ENCODE measurements at regions not wholly inside any gene's neighbourhood (a gene's known extent, or its start where the extent isn't known, plus 50 kb on each side); places are given as distances from the start of the nearest gene placed in this dataset.
"Not testable (repeated sequence)": the region's sequence is repeated elsewhere in the genome, so short reads cannot be mapped to it uniquely, and the experiment has no call there.

DNA sequence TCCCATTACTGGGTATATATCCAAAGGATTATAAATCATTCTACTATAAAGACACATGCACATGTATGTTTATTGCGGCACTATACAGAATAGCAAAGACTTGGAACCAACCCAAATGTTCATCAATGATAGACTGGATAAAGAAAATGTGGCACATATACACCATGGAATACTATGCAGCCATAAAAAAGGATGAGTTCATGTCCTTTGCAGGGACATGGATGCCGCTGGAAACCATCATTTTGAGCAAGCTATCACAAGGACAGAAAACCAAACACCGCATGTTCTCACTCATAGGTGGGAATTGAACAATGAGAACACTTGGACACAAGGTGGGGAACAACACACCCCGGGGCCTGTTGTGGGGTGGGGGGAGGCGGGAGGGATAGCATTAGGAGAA, 57.0 kb upstream of the NEUROD1 start:
- H3K36me3 Mint-ChIP-seq (ENCODE audit: low read depth); H3K4me3 Mint-ChIP-seq; ATAC-seq (ENCODE audit: low read depth); H3K9me3 Mint-ChIP-seq; H3K4me1 Mint-ChIP-seq; intact Hi-C loops (cut with micrococcal nuclease); CTCF ChIA-PET; H3K27ac Mint-ChIP-seq; DNase-seq; POLR2A ChIA-PET: not testable (repeated sequence)
- peaks cover 25% of the 10 kb centered on the region for H3K27me3 Mint-ChIP-seq

DNA sequence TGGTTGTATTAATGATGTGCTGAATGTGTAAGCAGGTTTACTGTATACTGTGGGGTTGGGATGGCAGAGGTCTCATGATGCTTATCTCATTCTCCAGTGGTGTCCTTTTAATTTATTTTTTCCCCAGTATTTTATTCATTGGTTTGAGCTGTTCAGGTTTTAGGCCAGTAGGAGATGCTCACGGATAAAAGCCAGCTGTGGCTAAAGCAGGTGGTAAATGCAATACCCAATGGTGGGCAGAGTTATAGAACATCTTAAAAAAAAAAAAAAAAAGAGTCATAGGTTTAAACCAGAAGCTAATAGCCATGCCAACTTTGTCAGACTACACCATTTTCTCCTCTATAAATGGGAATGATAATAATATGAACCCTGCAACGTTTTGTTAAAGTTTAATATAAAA, 57.8 kb upstream of the NEUROD1 start:
- POLR2A ChIA-PET = no interaction called here
- no peaks in the 10 kb centered on the region for H3K36me3 Mint-ChIP-seq (ENCODE audit: low read depth)

DNA sequence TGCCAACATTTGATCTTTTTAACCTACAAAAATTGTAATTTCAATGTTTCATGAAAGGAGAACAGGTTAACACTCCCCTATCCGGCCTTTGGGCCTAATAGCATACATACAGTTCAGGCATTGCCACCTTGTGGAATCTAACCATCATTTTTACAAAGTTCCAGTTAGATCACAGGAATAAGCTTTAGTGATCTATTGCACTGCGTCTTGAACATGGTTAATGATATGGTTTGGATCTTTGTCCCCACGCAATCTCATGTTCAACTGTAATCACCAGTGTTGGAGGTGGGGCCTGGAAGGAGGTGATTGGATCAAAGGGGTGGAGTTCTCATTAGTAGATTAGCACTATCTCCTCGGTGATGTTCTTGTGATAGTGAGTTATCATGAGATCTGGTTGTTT, 58.2 kb upstream of the NEUROD1 start:
- ATAC-seq (ENCODE audit: low read depth) (no peak), DNase-seq (no peak)
- TF ChIP-seq, protein P1, sequence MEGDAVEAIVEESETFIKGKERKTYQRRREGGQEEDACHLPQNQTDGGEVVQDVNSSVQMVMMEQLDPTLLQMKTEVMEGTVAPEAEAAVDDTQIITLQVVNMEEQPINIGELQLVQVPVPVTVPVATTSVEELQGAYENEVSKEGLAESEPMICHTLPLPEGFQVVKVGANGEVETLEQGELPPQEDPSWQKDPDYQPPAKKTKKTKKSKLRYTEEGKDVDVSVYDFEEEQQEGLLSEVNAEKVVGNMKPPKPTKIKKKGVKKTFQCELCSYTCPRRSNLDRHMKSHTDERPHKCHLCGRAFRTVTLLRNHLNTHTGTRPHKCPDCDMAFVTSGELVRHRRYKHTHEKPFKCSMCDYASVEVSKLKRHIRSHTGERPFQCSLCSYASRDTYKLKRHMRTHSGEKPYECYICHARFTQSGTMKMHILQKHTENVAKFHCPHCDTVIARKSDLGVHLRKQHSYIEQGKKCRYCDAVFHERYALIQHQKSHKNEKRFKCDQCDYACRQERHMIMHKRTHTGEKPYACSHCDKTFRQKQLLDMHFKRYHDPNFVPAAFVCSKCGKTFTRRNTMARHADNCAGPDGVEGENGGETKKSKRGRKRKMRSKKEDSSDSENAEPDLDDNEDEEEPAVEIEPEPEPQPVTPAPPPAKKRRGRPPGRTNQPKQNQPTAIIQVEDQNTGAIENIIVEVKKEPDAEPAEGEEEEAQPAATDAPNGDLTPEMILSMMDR (IDR thresholded peaks at IDR 0.05) = no peak
- Mint-ChIP-seq H3K27me3 (peaks cover 23% of the 10 kb centered on the region), H3K9me3 (no peaks in the 10 kb centered on the region), H3K4me3 (no peak overlapping the region), H3K27ac (no peak overlapping the region), H3K4me1 (no peaks in the 10 kb centered on the region), H3K36me3 (ENCODE audit: low read depth) (no peaks in the 10 kb centered on the region)
- intact Hi-C loops (cut with micrococcal nuclease) = no loop called here
- POLR2A ChIA-PET = no interaction called here
- CTCF ChIA-PET = interaction anchor here (0.6 to 1.0 kb wide), 2 partner anchors 24 to 150 kb away, joined by 3 read pairs; no protein-coding TSS in a partner anchor

More for the DNA sequence above, 57.8 kb upstream of the NEUROD1 start:
- Mint-ChIP-seq H3K27me3 (peaks cover 23% of the 10 kb centered on the region), H3K27ac (no peak overlapping the region), H3K4me3 (no peak overlapping the region), H3K4me1 (no peaks in the 10 kb centered on the region), H3K9me3 (no peaks in the 10 kb centered on the region)
- ATAC-seq (ENCODE audit: low read depth) = no peak
- intact Hi-C loops (cut with micrococcal nuclease) = no loop called here
- no peak for DNase-seq
- CTCF ChIA-PET = interaction anchor here (0.6 to 1.0 kb wide), 2 partner anchors 23 to 151 kb away, joined by 3 read pairs; no protein-coding TSS in a partner anchor
- TF ChIP-seq, protein P1 (IDR thresholded peaks at IDR 0.05) = no peak

DNA sequence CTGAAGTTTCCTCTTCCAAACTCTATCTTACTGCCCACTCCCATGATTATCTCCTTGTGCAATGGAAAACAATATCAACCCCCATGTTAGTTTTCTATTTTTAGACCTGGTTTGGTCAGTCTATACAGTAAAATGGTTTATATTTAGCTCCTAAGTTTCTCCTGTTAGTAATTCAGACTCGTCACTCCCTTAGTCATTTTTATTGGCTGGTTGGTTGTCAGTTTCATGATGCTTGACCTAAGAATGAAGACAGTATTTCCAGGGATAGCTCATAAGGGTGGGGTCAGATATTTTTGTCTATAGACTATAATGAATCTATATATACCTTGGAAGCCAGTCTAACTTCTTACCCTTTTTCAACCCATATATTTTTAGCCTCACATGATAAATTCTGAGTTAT, 61.4 kb upstream of the NEUROD1 start:
- Mint-ChIP-seq H3K27ac (no peak overlapping the region), H3K27me3 (peaks cover 7% of the 10 kb centered on the region), H3K9me3 (no peaks in the 10 kb centered on the region), H3K36me3 (ENCODE audit: low read depth) (no peaks in the 10 kb centered on the region), H3K4me3 (no peak overlapping the region), H3K4me1 (no peaks in the 10 kb centered on the region)
- ATAC-seq (ENCODE audit: low read depth) (no peak), DNase-seq (no peak)
- POLR2A ChIA-PET = no interaction called here
- intact Hi-C loops (cut with micrococcal nuclease) = loop anchor here (1.0 to 10.0 kb wide), 3 partner anchors 213 to 1239 kb away; no protein-coding TSS in a partner anchor
- TF ChIP-seq, protein P1 (IDR thresholded peaks at IDR 0.05) = no peak
- CTCF ChIA-PET = interaction anchor here (2.1 to 2.6 kb wide), 2 partner anchors 165 to 336 kb away, joined by 6 to 29 read pairs; no protein-coding TSS in a partner anchor

DNA sequence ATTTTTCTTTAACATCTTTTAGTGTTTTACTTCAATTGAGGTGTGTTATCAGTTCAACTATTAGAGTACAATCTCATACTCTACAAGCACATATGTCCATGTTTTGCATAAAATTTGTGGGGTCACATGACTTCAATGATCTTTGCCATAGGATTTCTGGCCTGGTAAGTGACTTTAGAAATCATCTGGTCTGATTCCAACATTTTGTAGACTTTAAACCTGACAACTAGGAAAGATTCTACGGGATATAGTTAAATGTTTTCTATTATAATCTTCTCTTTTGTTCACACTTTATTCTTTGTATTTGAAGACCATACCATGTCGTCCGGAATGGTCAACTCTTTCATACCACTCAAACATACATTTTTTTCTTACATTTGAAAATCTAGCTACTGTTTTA, 62.0 kb upstream of the NEUROD1 start:
- Mint-ChIP-seq H3K36me3 (ENCODE audit: low read depth) (no peaks in the 10 kb centered on the region), H3K9me3 (no peaks in the 10 kb centered on the region), H3K27me3 (peaks cover 10% of the 10 kb centered on the region), H3K4me3 (no peak overlapping the region), H3K27ac (no peak overlapping the region), H3K4me1 (no peaks in the 10 kb centered on the region)
- ATAC-seq (ENCODE audit: low read depth) = no peak
- TF ChIP-seq, protein P1 (IDR thresholded peaks at IDR 0.05) = no peak
- DNase-seq = no peak
- ChIA-PET CTCF (interaction anchor here (0.8 to 2.6 kb wide), 13 partner anchors 27 to 1618 kb away, joined by 3 to 29 read pairs (median 4); no protein-coding TSS in a partner anchor), POLR2A (no interaction called here)
- intact Hi-C loops (cut with micrococcal nuclease) = loop anchor here (1.0 to 10.0 kb wide), 3 partner anchors 212 to 1238 kb away; no protein-coding TSS in a partner anchor
